C4-2B (cell line): ENCODE measurements at regions not wholly inside any gene's neighbourhood (a gene's known extent, or its start where the extent isn't known, plus 50 kb on each side); places are given as distances from the start of the nearest gene placed in this dataset.

Source experiments
- CTCF ChIP-seq: fragments of 450-650 bp; conservative IDR thresholded peaks from 2 replicates; pipeline ENCODE4 v1.5.1; 2017; ENCODE audit warnings: mild to moderate bottlenecking
- ZFX ChIP-seq: fragments of 450-650 bp; IDR thresholded peaks from 2 replicates; pipeline ENCODE4 v1.6.1; 2017

DNA sequence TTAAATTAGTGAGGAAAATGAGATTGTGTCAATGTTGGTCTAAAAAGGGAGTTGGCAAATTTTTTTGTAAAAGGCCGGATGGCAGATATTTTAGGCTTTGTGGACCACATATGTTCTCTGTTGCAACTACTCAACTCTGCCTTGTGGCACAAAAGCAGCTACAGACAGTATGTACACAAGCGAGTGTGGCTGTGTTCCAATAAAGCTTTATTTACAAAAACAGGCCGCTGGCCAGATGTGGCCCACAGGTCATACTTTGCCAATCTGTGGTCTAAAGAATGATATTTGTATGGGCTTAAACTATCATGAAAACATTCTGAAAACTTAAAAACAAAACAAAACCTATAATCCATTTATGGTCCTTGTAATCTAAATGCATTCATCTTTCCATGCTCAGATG is 228.3 kb downstream of the CLIC5 start:
- no peak for TF ChIP-seq CTCF
- no peak for TF ChIP-seq ZFX
